ENCODE measurements at regions not wholly inside any gene's neighbourhood (a gene's known extent, or its start where the extent isn't known, plus 50 kb on each side); places are given as distances from the start of the nearest gene placed in this dataset.

GRCh38 chr7:113170591-113170990, 52.2 kb upstream of the SMIM30 start:
- Histone ChIP-seq H3K9me3 (no peaks in the 10 kb centered on the region), H3K27ac (no peak overlapping the region), H3K4me1 (no peaks in the 10 kb centered on the region), H3K36me3 (no peaks in the 10 kb centered on the region), H3K4me3 (no peak overlapping the region), H3K27me3 (no peaks in the 10 kb centered on the region)
- no peak for TF ChIP-seq CTCF (IDR thresholded peaks at IDR 0.05)
- TF ChIP-seq POLR2AphosphoS5 (IDR thresholded peaks at IDR 0.05; ENCODE audit: insufficient read depth in 1 of 2, low read depth in 1 of 2) = no peak
- TF ChIP-seq POLR2A (IDR thresholded peaks at IDR 0.05) = no peak
- DNase-seq (ENCODE audit: extremely low spot score in 2 of 2) = no peak
- intact Hi-C loops (cut with DNase I) = no loop called here
